Endothelial cell of umbilical vein (primary cell): ENCODE measurements at regions not wholly inside any gene's neighbourhood (a gene's known extent, or its start where the extent isn't known, plus 50 kb on each side); places are given as distances from the start of the nearest gene placed in this dataset.

Experiments
- BruUV-seq: library from RNA; stranded (reverse); fragments of 400-500 nt; replicated peaks from 2 replicates; lab custom pipeline; 2021; lab: Mats Ljungman, UMichigan
- CTCF ChIA-PET: fragments of 300-600, 350-600 bp; sonication (Branson Sonifier 250); formaldehyde crosslinking; loops from one replicate; lab custom pipeline; 2021; ENCODE audit warnings: antibody characterized with exemption, inconsistent platforms; lab: Charles Lee
- POLR2A ChIA-PET: fragments of 300-600, 350-600 bp; sonication (Branson Sonifier 250); formaldehyde crosslinking; loops from one replicate; lab custom pipeline; 2021; ENCODE audit warnings: antibody characterized with exemption, inconsistent platforms; lab: Charles Lee
- DNase-seq: peaks from one replicate; pipeline ENCODE4 v3.0.0-alpha.2; 2011; ENCODE audit warnings: low read depth, low spot score
- FAIRE-seq: peaks from 2 replicates; lab custom pipeline; 2011; peaks lifted over from hg19 to GRCh38; lab: Jason Lieb, UNC
- H2AFZ ChIP-seq: 2 replicates; pipeline ENCODE4 v1.6.0; 2012; ENCODE audit warnings: low read depth, low read length, control low read depth, inconsistent platforms
- H3K27ac ChIP-seq: 2 replicates; pipeline ENCODE4 v1.5.1; 2011; ENCODE audit warnings: low read depth, mild to moderate bottlenecking, control low read depth, low read length, moderate library complexity; ENCODE audit not compliant: insufficient read depth
- H3K27me3 ChIP-seq, 2 experiments: 2 replicates each; pipeline versions ENCODE4 v1.6.0 to v1.6.1; 2011; ENCODE audit warnings: low read length in 2 of 2, mixed read lengths in 1 of 2; ENCODE audit not compliant: control insufficient read depth in 2 of 2, insufficient read depth in 2 of 2
- H3K36me3 ChIP-seq, 2 experiments: 2 replicates in 1 of 2; 3 replicates in 1 of 2; pipeline ENCODE4 v1.5.1; 2011; ENCODE audit warnings: low read length in 2 of 2, mild to moderate bottlenecking in 1 of 2, moderate library complexity in 1 of 2; ENCODE audit not compliant: control insufficient read depth in 2 of 2, insufficient read depth in 2 of 2; ENCODE audit errors: extremely low read depth in 1 of 2
- H3K4me1 ChIP-seq: 3 replicates; pipeline ENCODE4 v1.5.1; 2011; ENCODE audit warnings: mild to moderate bottlenecking, low read length; ENCODE audit not compliant: control insufficient read depth, insufficient read depth; ENCODE audit errors: extremely low read depth
- H3K4me2 ChIP-seq: 2 replicates; pipeline ENCODE4 v1.6.1; 2011; ENCODE audit warnings: low read length, control low read depth, mixed read lengths; ENCODE audit not compliant: insufficient read depth
- H3K4me3 ChIP-seq, 3 experiments: fragments of 200-600 bp in 1 of 3; sonication (generic), shearing (Covaris generic) in 1 of 3; replicated peaks in 1 of 3; 2 replicates each; pipeline ENCODE4 v1.5.1; 2011 to 2016; ENCODE audit warnings: control low read depth in 3 of 3, low read length in 3 of 3, mild to moderate bottlenecking in 2 of 3, inconsistent platforms in 1 of 3, low read depth in 1 of 3, moderate library complexity in 1 of 3; ENCODE audit not compliant: insufficient read depth in 1 of 3
- H3K79me2 ChIP-seq: 2 replicates; pipeline ENCODE4 v1.6.0; 2012; ENCODE audit warnings: low read length, inconsistent platforms; ENCODE audit not compliant: control insufficient read depth, insufficient read depth
- H3K9ac ChIP-seq: replicated peaks from 2 replicates; pipeline ENCODE3; 2011; ENCODE audit warnings: low read length, control low read depth; ENCODE audit not compliant: insufficient read depth; ENCODE audit errors: extremely low read depth
- H3K9me1 ChIP-seq: replicated peaks from 3 replicates; pipeline ENCODE4 v1.6.0; 2011; ENCODE audit warnings: mild to moderate bottlenecking, low read length; ENCODE audit not compliant: control insufficient read depth, insufficient read depth; ENCODE audit errors: extremely low read depth
- H3K9me3 ChIP-seq: replicated peaks from 2 replicates; pipeline ENCODE4 v1.5.1; 2012; ENCODE audit warnings: low read length, inconsistent platforms; ENCODE audit not compliant: control insufficient read depth, insufficient read depth
- H4K20me1 ChIP-seq: replicated peaks from 2 replicates; pipeline ENCODE3; 2011; ENCODE audit warnings: mild to moderate bottlenecking, low read length; ENCODE audit not compliant: control insufficient read depth, insufficient read depth; ENCODE audit errors: extremely low read depth
- CTCF ChIP-seq, 2 donors: IDR thresholded peaks; 1 replicate in 1 of 2; 2 replicates in 1 of 2; pipeline ENCODE4 v1.5.1; 2011; ENCODE audit warnings: low read length in 2 of 2, mild to moderate bottlenecking in 2 of 2, moderate library complexity in 2 of 2, control low read depth in 1 of 2, inconsistent platforms in 1 of 2, low read depth in 1 of 2; ENCODE audit not compliant: insufficient read depth in 1 of 2; ENCODE audit errors: extremely low read depth in 1 of 2
- EZH2 ChIP-seq: IDR thresholded peaks from 2 replicates; pipeline ENCODE4 v1.6.1; 2012; ENCODE audit warnings: borderline replicate concordance, low read depth, mild to moderate bottlenecking, moderate library complexity, low read length, inconsistent platforms; ENCODE audit not compliant: severe bottlenecking
- FOS ChIP-seq: IDR thresholded peaks from 2 replicates; pipeline ENCODE4 v1.6.1; 2011; ENCODE audit warnings: mild to moderate bottlenecking, low read length, moderate library complexity, borderline replicate concordance; ENCODE audit not compliant: insufficient read depth
- GATA2 ChIP-seq: IDR thresholded peaks from 2 replicates; pipeline ENCODE4 v1.7.0; 2011; ENCODE audit warnings: low read depth, mild to moderate bottlenecking, moderate library complexity, mixed read lengths, low read length; ENCODE audit not compliant: insufficient read length, insufficient read depth
- JUN ChIP-seq: IDR thresholded peaks from 2 replicates; pipeline ENCODE4 v1.6.1; 2011; ENCODE audit warnings: borderline replicate concordance, low read depth; ENCODE audit not compliant: insufficient read length, insufficient read depth
- MAX ChIP-seq: IDR thresholded peaks from 2 replicates; pipeline ENCODE4 v1.6.1; 2011; ENCODE audit not compliant: insufficient read depth, insufficient read length
- MYC ChIP-seq: IDR thresholded peaks from one replicate; pipeline ENCODE4 v1.6.1; 2011; ENCODE audit warnings: mild to moderate bottlenecking, low read depth, low read length
- POLR2A ChIP-seq: IDR thresholded peaks from 2 replicates; pipeline ENCODE4 v1.6.1; 2012; ENCODE audit warnings: low read depth, mild to moderate bottlenecking, control low read depth, low read length
- POLR2AphosphoS5 ChIP-seq: IDR thresholded peaks from 2 replicates; pipeline ENCODE4 v1.6.1; 2012; ENCODE audit warnings: low read depth, mild to moderate bottlenecking, control low read depth, low read length, moderate library complexity; ENCODE audit not compliant: insufficient read depth
- dilution Hi-C: fragments of 300-500 bp; cut with MboI; formaldehyde crosslinking; loops from one replicate; pipeline ENCODE4 v1.15.0; 2019; ENCODE audit warnings: low sequenced_read_pairs; ENCODE audit not compliant: extremely low pct_ligation_motif_present
- intact Hi-C: fragments of 100-400 bp; cut with micrococcal nuclease; formaldehyde crosslinking; loops from one replicate; pipeline ENCODE4 v1.10.0; 2022

GRCh38 chr13:44273991-44274770, 99.4 kb upstream of the SERP2 start:
- Histone ChIP-seq H3K27me3 (peaks cover 0 to 2% of the 10 kb centered on the region in 2 experiments), H3K4me2 (peak overlapping the region; percentile 59), H4K20me1 (no peaks in the 10 kb centered on the region), H3K36me3 (no peaks in the 10 kb centered on the region), H3K9me3 (no peaks in the 10 kb centered on the region), H3K27ac (no peak overlapping the region), H3K4me1 (peaks cover 10% of the 10 kb centered on the region), H3K4me3 (no peak overlapping the region), H3K9me1 (no peaks in the 10 kb centered on the region), H2AFZ (peak overlapping the region; percentile 58), H3K9ac (no peak overlapping the region), H3K79me2 (no peaks in the 10 kb centered on the region)
- BruUV-seq, result no TSS peak
- TF ChIP-seq GATA2 (no peak), JUN (no peak), MYC (no peak), POLR2AphosphoS5 (no peak)
- no peak for FAIRE-seq
- POLR2A ChIA-PET, result no interaction called here
- peak; percentile 31 for DNase-seq
- dilution Hi-C loops (no loop called here), intact Hi-C loops (no loop called here)
- CTCF ChIA-PET, result interaction anchor here (1.0 to 1.2 kb wide), 3 partner anchors 12 to 163 kb away, joined by 3 to 4 read pairs (median 3); no protein-coding TSS in a partner anchor

GRCh38 chr13:44274771-44275205, 98.8 kb upstream of the SERP2 start:
- no peak overlapping the region for H3K4me3 ChIP-seq
- ChIA-PET POLR2A (no interaction called here), CTCF (interaction anchor here (1.0 to 1.2 kb wide), 3 partner anchors 12 to 163 kb away, joined by 3 to 4 read pairs (median 3); no protein-coding TSS in a partner anchor)
- H3K36me3 ChIP-seq, result no peaks in the 10 kb centered on the region
- H3K9me1 ChIP-seq, result no peaks in the 10 kb centered on the region
- FAIRE-seq, result no peak
- no peaks in the 10 kb centered on the region for H3K79me2 ChIP-seq
- H3K27ac ChIP-seq, result no peak overlapping the region
- no peak overlapping the region for H3K9ac ChIP-seq
- peak overlapping the region; percentile 58 for H2AFZ ChIP-seq
- H3K4me1 ChIP-seq, result peaks cover 10% of the 10 kb centered on the region
- peaks cover 0 to 2% of the 10 kb centered on the region in 2 experiments for H3K27me3 ChIP-seq
- H4K20me1 ChIP-seq, result no peaks in the 10 kb centered on the region
- peak overlapping the region; percentile 59 for H3K4me2 ChIP-seq
- BruUV-seq, result no TSS peak
- intact Hi-C loops (no loop called here), dilution Hi-C loops (no loop called here)
- no peaks in the 10 kb centered on the region for H3K9me3 ChIP-seq
- TF ChIP-seq GATA2 (no peak), MAX (no peak), POLR2AphosphoS5 (no peak), POLR2A (no peak), MYC (no peak), EZH2 (no peak), JUN (no peak), CTCF (IDR thresholded peaks at IDR 0.05; ENCODE audit: extremely low read depth in 1 of 2, insufficient read depth in 1 of 2, low read depth in 1 of 2, low read length in 2 of 2) (no peak), FOS (no peak)
- DNase-seq, result no peak
